NCI-H2107 treated with DMSO at 0.1 percent for 48 hours (cell line): ENCODE measurements at regions not wholly inside any gene's neighbourhood (a gene's known extent, or its start where the extent isn't known, plus 50 kb on each side); places are given as distances from the start of the nearest gene placed in this dataset.
"Not testable (repeated sequence)": the region's sequence is repeated elsewhere in the genome, so short reads cannot be mapped to it uniquely, and the experiment has no call there.

ENCODE experiments used
- DNase-seq: peaks from one replicate; lab custom pipeline; 2025; ENCODE audit not compliant: unreplicated experiment; lab: John Stamatoyannopoulos, UW

DNA sequence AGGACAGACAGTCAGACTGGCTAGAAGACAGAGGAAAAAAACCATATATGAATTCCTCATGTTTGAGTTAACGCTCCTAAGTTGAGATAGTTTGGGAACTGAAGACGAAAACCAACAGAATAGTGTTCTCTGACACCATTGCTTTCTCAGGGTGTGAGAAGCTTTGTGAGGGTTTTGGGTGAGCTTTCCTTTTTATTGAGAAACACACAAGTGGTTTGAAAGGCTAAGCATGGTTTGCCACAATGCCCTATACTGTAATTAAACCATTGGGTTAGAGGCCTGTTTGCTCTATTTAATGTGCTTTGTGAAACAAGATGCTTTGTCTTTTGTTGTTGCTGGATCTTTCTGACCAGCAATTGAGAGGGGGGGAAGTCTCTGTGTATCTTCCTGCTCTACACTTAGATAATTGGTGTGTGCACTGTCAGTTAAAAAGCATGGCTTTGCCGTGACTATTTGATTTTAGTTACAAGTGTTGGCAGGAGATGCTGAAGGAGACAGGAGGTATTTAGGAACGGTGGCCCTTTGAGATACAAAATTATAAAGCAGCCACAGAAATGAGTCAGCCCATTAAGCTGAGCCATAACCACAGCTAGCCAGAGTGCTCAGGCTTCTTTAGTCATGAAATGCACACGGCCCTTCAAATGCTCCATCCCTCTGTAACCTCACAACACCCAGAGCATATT is 273.0 kb upstream of the PREP start:
- DNase-seq = peak; percentile 81

- not testable (repeated sequence) for DNase-seq
Measured at GRCh38 chr6:105672856-105673538, 270.1 kb upstream of the PREP start.

DNA sequence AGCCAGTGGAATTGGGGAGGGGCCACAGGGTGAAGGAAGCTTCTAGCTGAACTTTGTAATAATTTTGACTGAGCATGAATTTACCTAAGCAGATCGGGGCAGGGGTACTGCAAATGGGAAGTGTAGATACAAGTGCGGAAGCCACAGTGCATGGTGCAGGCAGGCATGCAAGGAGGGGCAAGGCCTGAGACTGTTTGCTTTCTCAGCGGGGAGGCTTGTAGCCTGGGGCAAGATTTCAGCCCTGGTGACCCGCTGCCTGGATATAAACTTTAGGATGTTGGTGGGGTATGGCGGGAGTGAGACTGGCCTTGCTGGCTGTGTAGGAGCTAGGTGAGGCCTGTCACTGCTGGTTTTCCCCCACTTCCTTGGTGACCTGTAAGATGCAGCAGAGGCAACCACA is 266.4 kb upstream of the PREP start:
- DNase-seq = no peak

DNA sequence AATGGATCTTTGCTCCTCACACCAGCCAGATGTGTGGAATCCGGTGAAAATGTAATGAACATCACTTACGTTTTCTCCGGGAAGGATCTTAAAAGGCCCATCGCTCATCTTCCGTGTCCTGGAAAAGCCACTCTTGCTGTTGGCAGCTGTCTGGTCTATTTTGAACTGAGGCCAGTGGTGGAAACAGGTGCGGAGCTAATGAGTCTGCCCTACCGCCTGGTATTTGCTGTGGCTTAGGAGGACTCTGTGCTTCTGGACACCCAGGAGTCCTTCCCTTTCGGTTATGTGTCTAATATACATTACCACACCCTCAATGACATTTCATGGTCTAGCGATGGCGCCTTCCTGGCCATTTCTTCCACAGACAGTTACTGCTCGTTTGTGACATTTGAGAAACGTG is 264.2 kb upstream of the PREP start:
- no peak for DNase-seq

DNA sequence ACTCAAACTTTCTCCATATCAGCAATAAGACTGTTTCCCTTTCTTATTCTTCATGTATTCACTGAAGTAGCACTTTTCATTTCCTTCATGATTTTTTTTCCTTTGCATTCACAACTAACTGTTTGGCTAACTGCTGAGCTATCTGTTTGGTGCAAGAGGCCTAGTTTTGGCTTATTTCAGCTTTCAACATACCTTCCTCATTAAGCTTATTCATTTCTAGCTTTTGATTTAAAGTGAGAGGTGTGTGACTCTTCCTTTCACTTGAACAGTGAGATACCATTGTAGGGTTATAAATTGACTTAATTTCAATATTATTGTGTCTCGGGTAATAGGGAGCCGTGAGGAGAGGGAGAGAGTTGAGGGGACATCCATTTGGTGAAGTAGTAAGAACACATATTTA is 262.0 kb upstream of the PREP start:
- DNase-seq = no peak

GRCh38 chr6:105651969-105652368 is 249.1 kb upstream of the PREP start:
- DNase-seq = no peak

GRCh38 chr6:105650347-105650746 is 247.5 kb upstream of the PREP start:
- no peak for DNase-seq

GRCh38 chr6:105649192-105649591 is 246.3 kb upstream of the PREP start:
- no peak for DNase-seq

DNA sequence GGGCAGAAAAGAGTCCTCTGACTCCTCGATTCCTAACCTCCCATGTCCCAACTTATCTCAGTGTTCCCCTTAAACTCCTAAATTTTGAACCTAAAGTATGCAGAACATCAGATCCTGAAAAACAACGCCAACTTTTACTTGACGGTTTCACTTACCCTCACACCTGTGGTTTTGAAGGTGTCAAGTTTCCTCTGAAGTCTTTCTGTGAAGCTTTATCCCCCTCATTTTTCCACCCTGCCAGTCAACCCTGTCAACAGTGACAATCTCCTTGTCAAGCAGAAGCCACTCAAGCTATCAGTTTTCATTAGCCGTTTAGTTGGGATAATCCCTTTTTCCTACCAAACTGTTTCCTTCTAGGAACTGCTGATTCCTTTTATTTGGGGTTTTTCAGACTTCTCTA is 245.4 kb upstream of the PREP start:
- DNase-seq = peak; percentile 35

- DNase-seq = peak; percentile 23
Measured at GRCh38 chr6:105646391-105646867, 243.5 kb upstream of the PREP start.

- DNase-seq = no peak
Measured at GRCh38 chr6:105645958-105646357, 243.1 kb upstream of the PREP start.

DNA sequence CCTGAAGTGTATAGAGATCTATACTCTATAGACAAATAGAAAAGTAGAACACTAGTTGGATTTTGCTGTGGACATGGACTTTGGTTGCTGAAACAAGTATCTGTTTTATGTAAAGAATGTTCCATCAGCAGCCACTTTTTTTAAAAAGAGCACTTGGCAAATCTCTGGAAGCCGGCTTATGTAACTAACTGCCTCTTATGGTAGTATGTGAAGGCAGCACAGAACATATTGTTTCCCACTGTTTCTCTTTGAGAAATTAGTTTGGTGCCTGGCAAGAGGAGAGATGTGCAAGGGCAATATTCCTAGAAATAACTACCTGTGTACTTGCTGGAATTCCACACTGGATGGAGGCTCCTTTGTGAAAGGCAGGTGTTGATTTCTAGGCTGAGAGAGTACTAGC is 242.3 kb upstream of the PREP start:
- DNase-seq = no peak

DNA sequence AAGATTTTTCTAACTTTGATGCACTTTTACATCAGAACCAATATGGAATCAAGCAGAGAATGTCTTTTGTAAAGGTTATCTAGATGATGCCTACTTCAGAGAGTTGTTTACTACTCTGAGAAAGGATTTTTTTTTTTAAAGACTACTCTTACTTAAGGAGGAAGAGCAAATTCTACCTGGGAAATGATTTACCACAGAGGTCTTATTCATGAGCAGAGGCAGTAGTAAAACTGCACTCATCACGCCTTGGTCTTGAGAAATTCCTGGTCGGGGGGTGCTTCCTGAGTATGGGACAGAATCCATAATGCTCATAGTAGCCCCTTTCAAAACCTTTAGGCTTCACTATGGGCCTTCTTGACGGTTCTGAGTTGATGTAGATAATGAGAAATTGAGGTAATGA is 241.8 kb upstream of the PREP start:
- no peak for DNase-seq

- no peak for DNase-seq
Measured at GRCh38 chr6:105644073-105644489, 241.2 kb upstream of the PREP start.

DNA sequence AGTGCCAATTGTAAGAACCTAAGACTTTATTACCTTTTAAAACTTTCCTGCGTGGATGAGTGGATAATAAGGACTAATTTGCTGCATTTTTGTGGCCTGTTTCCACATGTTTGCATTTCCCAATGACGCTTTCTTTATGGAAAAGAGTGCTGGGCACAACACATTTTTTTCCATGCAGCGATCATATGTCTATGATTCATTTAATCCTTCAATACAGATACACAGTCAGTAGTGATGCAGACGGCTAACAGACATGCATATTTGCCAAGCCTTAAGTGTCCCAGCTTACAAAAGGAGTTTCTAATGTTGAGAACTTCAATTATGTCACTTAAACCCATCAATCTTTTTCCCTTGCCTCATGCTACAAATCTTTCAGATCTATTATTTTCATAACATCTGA is 239.8 kb upstream of the PREP start:
- DNase-seq = peak; percentile 85

DNA sequence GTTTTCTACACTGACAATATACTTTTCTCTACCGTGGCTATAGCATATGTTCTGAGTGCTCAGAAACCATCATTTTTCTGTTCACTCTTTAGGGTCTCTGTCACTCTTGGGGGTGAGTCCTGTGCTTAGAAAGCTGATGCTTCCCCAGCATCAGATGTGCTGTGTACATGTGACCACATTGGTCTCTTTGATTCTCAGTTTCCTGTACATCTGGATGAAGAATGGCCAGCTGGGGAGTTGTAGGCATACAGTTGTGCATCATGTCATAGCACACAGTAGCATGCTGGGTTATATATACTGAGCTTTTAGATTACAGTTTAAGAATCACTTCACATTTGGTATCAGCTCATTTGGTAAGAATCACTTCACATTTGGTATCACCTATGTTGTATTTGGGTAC is 238.6 kb upstream of the PREP start:
- no peak for DNase-seq

- no peak for DNase-seq
Measured at GRCh38 chr6:105639124-105639523, 236.2 kb upstream of the PREP start.

- no peak for DNase-seq
Measured at GRCh38 chr6:105633814-105634213, 230.9 kb upstream of the PREP start.

DNA sequence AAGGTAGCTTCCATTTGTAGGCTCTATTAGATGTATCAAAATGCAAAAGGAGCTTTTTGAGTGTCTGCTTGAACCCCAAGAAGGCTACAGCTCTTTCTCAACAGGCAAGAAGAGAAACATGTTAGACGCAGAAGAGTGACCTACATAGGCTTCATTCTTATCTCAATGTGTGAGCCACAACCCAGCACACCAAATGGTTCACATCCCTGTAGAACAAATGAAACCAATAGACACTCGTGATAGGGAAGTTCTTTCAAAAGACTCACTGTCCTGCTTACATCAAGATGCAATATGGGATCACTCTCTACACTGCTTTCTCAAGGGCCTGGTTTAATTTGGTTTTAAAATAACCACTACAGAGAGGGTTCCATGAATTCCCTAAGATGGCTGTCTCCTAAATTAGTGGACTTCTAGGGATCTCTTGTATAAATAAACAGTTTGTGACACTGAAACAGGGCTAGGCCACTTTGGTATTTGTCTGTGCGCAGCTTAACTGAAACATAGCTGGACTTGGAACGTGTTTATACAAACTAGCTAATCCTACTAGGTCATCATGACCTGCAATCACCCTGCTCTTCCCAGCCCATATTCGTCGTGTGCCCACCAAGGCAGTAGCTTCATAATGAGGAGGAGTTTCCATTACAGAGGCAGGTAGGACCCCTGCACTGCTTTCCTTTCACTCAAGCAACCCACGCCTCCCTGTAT is 225.4 kb upstream of the PREP start:
- no peak for DNase-seq

GRCh38 chr6:105626295-105627158 is 223.6 kb upstream of the PREP start:
- DNase-seq = no peak

- no peak for DNase-seq
Measured at GRCh38 chr6:105624021-105624420, 221.1 kb upstream of the PREP start.
